ENCODE measurements at regions not wholly inside any gene's neighbourhood (a gene's known extent, or its start where the extent isn't known, plus 50 kb on each side); places are given as distances from the start of the nearest gene placed in this dataset.

DNA sequence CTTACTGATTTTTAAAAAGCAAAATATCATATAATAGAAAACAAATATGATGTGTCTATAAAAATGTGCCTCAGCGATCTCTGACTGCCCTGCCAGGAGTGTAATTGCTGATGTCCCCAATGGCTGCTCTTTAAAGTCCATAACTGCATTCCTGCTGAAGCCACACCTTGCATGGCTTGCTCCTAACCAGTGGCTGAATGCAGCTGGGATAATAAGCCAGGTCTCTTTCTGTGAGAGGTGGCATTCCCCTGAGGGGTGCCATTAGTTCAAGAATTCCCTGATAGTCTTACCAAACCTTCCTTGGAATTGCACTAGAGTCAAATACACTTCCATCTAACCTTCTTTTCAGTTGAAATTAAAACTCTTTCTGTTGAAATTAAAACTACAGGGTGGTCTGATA, 125.8 kb upstream of the ZNF804A start:
- TF ChIP-seq, protein P1, sequence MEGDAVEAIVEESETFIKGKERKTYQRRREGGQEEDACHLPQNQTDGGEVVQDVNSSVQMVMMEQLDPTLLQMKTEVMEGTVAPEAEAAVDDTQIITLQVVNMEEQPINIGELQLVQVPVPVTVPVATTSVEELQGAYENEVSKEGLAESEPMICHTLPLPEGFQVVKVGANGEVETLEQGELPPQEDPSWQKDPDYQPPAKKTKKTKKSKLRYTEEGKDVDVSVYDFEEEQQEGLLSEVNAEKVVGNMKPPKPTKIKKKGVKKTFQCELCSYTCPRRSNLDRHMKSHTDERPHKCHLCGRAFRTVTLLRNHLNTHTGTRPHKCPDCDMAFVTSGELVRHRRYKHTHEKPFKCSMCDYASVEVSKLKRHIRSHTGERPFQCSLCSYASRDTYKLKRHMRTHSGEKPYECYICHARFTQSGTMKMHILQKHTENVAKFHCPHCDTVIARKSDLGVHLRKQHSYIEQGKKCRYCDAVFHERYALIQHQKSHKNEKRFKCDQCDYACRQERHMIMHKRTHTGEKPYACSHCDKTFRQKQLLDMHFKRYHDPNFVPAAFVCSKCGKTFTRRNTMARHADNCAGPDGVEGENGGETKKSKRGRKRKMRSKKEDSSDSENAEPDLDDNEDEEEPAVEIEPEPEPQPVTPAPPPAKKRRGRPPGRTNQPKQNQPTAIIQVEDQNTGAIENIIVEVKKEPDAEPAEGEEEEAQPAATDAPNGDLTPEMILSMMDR (IDR thresholded peaks at IDR 0.05), result no peak
- TF ChIP-seq POLR2A (IDR thresholded peaks at IDR 0.05) (no peak), POLR2AphosphoS5 (IDR thresholded peaks at IDR 0.05) (no peak)
